ENCODE measurements at regions not wholly inside any gene's neighbourhood (a gene's known extent, or its start where the extent isn't known, plus 50 kb on each side); places are given as distances from the start of the nearest gene placed in this dataset.

DNA sequence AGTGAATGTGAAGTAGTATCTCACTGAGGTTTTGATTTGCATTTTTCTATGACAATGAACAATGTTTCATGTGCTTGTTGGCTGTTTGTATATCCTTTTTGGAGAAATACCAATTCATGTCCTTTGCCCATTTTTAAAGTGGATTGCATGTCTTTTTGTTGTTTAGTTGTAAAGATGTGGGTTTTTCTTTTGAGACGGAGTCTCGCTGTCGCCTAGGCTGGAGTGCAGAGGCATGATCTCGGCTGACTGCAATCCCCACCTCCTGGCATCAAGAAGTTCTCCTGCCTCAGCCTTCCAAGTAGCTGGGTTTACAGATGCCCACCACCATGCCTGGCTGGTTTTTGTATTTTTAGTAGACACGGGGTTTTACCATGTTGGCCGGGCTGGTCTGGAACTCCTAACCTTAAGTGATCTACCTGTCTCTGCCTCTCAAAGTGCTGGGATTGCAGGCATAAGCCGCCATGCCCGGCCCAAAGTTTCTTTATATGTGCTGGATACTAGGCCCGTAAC, 236.7 kb downstream of the MYCN start:
- H3K9me3 ChIP-seq (ENCODE audit: low read length) = no peaks in the 10 kb centered on the region
- no peaks in the 10 kb centered on the region for H3F3A ChIP-seq (ENCODE audit: insufficient read depth, low read length)
- no peak overlapping the region for H2AFZ ChIP-seq (ENCODE audit: low read length)
- no peaks in the 10 kb centered on the region for H3K27me3 ChIP-seq (ENCODE audit: insufficient read depth, low read length)
- no peaks in the 10 kb centered on the region for H3K4me1 ChIP-seq (ENCODE audit: insufficient read depth, low read length, severe bottlenecking)
- no peak overlapping the region for H3K4me3 ChIP-seq (ENCODE audit: low read depth, low read length, poor library complexity, severe bottlenecking)
- H3K27ac ChIP-seq (ENCODE audit: low read depth, low read length, poor library complexity, severe bottlenecking) = no peak overlapping the region
- no peak overlapping the region for H3K4me2 ChIP-seq (ENCODE audit: low read length)
- TF ChIP-seq EZH2 (IDR thresholded peaks at IDR 0.05; ENCODE audit: borderline replicate concordance, low read length) (no peak), CTCF (IDR thresholded peaks at IDR 0.05; ENCODE audit: low read length) (no peak)
- H3K9ac ChIP-seq (ENCODE audit: low read length) = no peak overlapping the region
- no peaks in the 10 kb centered on the region for H4K20me1 ChIP-seq (ENCODE audit: insufficient read depth, low read length)
- H3K36me3 ChIP-seq (ENCODE audit: insufficient read depth, low read length) = no peaks in the 10 kb centered on the region
- H3K9me2 ChIP-seq (ENCODE audit: low read depth, low read length) = no peaks in the 10 kb centered on the region
- H3K79me2 ChIP-seq (ENCODE audit: insufficient read depth, low read length) = no peaks in the 10 kb centered on the region

GRCh38 chr2:16175247-16175825, 235.0 kb downstream of the MYCN start:
- Histone ChIP-seq H3K36me3 (ENCODE audit: insufficient read depth, low read length) (no peaks in the 10 kb centered on the region), H3K27me3 (ENCODE audit: insufficient read depth, low read length) (no peaks in the 10 kb centered on the region)

DNA sequence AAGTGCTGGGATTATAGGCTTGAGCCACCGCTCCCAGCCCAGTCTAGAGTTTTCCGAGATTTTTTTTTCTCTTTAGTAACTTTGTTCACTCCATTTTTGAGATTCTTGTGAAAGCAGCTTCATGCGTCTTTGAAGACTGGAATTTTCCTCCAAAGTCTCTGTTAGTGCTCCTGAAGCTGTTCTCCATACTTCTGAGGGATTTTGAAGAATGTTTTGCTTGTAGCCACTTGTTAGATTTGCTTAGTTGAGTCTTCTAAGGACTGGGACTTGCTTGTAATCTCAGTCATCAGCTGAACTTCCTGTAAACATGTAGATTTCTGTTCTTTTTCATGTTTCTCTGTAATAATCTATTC, 234.3 kb downstream of the MYCN start:
- Histone ChIP-seq H3K4me3 (ENCODE audit: low read depth, low read length, poor library complexity, severe bottlenecking) (no peak overlapping the region), H2AFZ (ENCODE audit: low read length) (no peak overlapping the region), H3K36me3 (ENCODE audit: insufficient read depth, low read length) (no peaks in the 10 kb centered on the region), H3K4me1 (ENCODE audit: insufficient read depth, low read length, severe bottlenecking) (no peaks in the 10 kb centered on the region), H4K20me1 (ENCODE audit: insufficient read depth, low read length) (no peaks in the 10 kb centered on the region), H3F3A (ENCODE audit: insufficient read depth, low read length) (no peaks in the 10 kb centered on the region), H3K9me3 (ENCODE audit: low read length) (no peaks in the 10 kb centered on the region), H3K9me2 (ENCODE audit: low read depth, low read length) (no peaks in the 10 kb centered on the region), H3K79me2 (ENCODE audit: insufficient read depth, low read length) (no peaks in the 10 kb centered on the region), H3K27ac (ENCODE audit: low read depth, low read length, poor library complexity, severe bottlenecking) (no peak overlapping the region), H3K9ac (ENCODE audit: low read length) (no peak overlapping the region), H3K27me3 (ENCODE audit: insufficient read depth, low read length) (no peaks in the 10 kb centered on the region), H3K4me2 (ENCODE audit: low read length) (no peak overlapping the region)
- TF ChIP-seq CTCF (IDR thresholded peaks at IDR 0.05; ENCODE audit: low read length) (no peak), EZH2 (IDR thresholded peaks at IDR 0.05; ENCODE audit: borderline replicate concordance, low read length) (no peak)

More at GRCh38 chr2:16175247-16175825, 235.0 kb downstream of the MYCN start:
- Histone ChIP-seq H3K9me2 (ENCODE audit: low read depth, low read length) (no peaks in the 10 kb centered on the region), H3K4me3 (ENCODE audit: low read depth, low read length, poor library complexity, severe bottlenecking) (no peak overlapping the region), H3K4me2 (ENCODE audit: low read length) (no peak overlapping the region), H3K27ac (ENCODE audit: low read depth, low read length, poor library complexity, severe bottlenecking) (no peak overlapping the region), H4K20me1 (ENCODE audit: insufficient read depth, low read length) (no peaks in the 10 kb centered on the region), H3K9ac (ENCODE audit: low read length) (no peak overlapping the region), H3K4me1 (ENCODE audit: insufficient read depth, low read length, severe bottlenecking) (no peaks in the 10 kb centered on the region), H2AFZ (ENCODE audit: low read length) (no peak overlapping the region), H3K79me2 (ENCODE audit: insufficient read depth, low read length) (no peaks in the 10 kb centered on the region), H3F3A (ENCODE audit: insufficient read depth, low read length) (no peaks in the 10 kb centered on the region), H3K9me3 (ENCODE audit: low read length) (no peaks in the 10 kb centered on the region)
- TF ChIP-seq EZH2 (IDR thresholded peaks at IDR 0.05; ENCODE audit: borderline replicate concordance, low read length) = no peak
- no peak for TF ChIP-seq CTCF (IDR thresholded peaks at IDR 0.05; ENCODE audit: low read length)
